Small intestine (tissue), 7 donors: ENCODE measurements at regions not wholly inside any gene's neighbourhood (a gene's known extent, or its start where the extent isn't known, plus 50 kb on each side); places are given as distances from the start of the nearest gene placed in this dataset.

Experiments
- DNase-seq, 2 donors: peaks; one replicate each; pipeline versions ENCODE4 v3.0.0 to v3.0.0-alpha.2; 2013
- FAIRE-seq: peaks from 2 replicates; lab custom pipeline; 2012; peaks lifted over from hg19 to GRCh38; lab: Jason Lieb, UNC
- H3K27ac ChIP-seq, 3 donors: one replicate each; pipeline ENCODE4 v1.5.1; 2013; ENCODE audit warnings: low read length in 2 of 3, mild to moderate bottlenecking in 2 of 3, control low read depth in 1 of 3, inconsistent platforms in 1 of 3, low read depth in 1 of 3, moderate library complexity in 1 of 3
- H3K27me3 ChIP-seq, 3 donors: one replicate each; pipeline ENCODE4 v1.6.1; 2013; ENCODE audit warnings: low read length in 3 of 3, inconsistent platforms in 1 of 3; ENCODE audit not compliant: control insufficient read depth in 3 of 3, insufficient read depth in 3 of 3
- H3K36me3 ChIP-seq, 3 donors: one replicate each; pipeline ENCODE4 v1.6.1; 2013; ENCODE audit warnings: low read length in 3 of 3, inconsistent platforms in 1 of 3, low read depth in 1 of 3, mild to moderate bottlenecking in 1 of 3, moderate library complexity in 1 of 3; ENCODE audit not compliant: control insufficient read depth in 3 of 3, insufficient read depth in 2 of 3
- H3K4me1 ChIP-seq, 3 donors: one replicate each; pipeline ENCODE4 v1.6.1; 2013; ENCODE audit warnings: low read length in 2 of 3, inconsistent platforms in 1 of 3, low read depth in 1 of 3, mild to moderate bottlenecking in 1 of 3, moderate library complexity in 1 of 3; ENCODE audit not compliant: control insufficient read depth in 3 of 3, insufficient read depth in 2 of 3
- H3K4me3 ChIP-seq, 3 donors: one replicate each; pipeline ENCODE4 v1.5.1; 2013; ENCODE audit warnings: low read length in 3 of 3, control low read depth in 1 of 3, inconsistent platforms in 1 of 3, low read depth in 1 of 3, mild to moderate bottlenecking in 1 of 3, moderate library complexity in 1 of 3
- H3K9me3 ChIP-seq, 2 donors: one replicate each; pipeline ENCODE4 v1.6.1; 2013; ENCODE audit warnings: low read depth in 1 of 2, low read length in 1 of 2; ENCODE audit not compliant: control insufficient read depth in 2 of 2, insufficient read depth in 1 of 2
- WGBS, 3 donors: extraction: QIAGEN DNeasy Blood & Tissue Kit; methylation state at CpG; one replicate each; pipeline ENCODE4 v1.1.7; 2013; 5-methylcytosine and 5-hydroxymethylcytosine counted together
- donor health status: healthy with polysubstance abuse.
- donor health status: control.
- donor health status: control.
- donor health status: Bipolar disorder and iron deficiency.
- donor health status: healthy.

DNA sequence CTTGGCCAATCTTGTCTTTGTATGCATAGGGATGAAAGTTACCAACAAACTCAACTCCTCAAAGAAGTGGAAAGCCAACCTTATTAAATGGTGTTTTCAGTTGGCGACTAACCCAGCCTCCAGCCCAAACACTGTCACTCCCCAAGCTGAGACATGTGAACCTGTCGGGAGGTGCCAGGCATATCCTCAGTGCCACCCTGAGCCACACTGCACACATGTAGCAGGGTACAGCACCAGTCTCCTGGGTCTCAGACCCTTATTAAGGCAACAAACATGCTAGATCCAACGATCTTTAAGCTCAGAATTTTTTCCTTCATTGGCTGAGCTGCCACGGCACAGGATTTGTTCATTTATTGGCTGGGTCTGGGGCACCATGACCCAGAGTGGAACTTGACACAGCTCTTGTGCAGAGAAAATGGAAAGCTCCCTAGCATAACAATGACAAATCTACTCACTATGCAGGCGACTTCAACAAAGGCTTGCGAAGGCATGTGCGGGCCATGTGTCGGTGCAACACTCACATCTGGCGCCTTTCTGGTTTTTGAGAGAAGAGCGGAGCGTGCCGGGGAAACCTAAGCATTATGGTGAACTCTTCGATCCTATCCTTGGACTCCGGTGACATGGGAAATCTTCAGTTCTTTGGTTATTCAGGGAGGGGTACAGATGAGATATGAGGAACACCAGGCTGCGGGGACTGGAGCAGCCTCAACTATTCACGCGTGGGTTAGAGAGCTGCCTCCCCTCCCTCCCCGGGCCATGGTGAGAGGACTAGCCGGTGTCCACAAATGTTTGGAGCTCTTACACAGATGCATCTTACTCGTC lies 190.1 kb downstream of the FAM43A start:
- WGBS, 3 donors = 91 to 95% (median 93%) methylated on average over 20 of the region's 20 CpGs
- peaks cover 2 to 28% (median 3%) of the 10 kb centered on the region in 3 donors for H3K4me1 ChIP-seq
- H3K27ac ChIP-seq = no peak overlapping the region
- no peak for FAIRE-seq
- no peaks in the 10 kb centered on the region for H3K27me3 ChIP-seq
- no peaks in the 10 kb centered on the region for H3K36me3 ChIP-seq
- no peaks in the 10 kb centered on the region for H3K9me3 ChIP-seq
- H3K4me3 ChIP-seq = no peak overlapping the region
- DNase-seq = no peak

GRCh38 chr3:194876403-194877095 lies 190.9 kb downstream of the FAM43A start:
- Histone ChIP-seq H3K4me1 (peaks cover 2 to 30% (median 5%) of the 10 kb centered on the region in 3 donors), H3K36me3 (no peaks in the 10 kb centered on the region), H3K9me3 (no peaks in the 10 kb centered on the region), H3K27ac (no peak overlapping the region), H3K4me3 (no peak overlapping the region), H3K27me3 (no peaks in the 10 kb centered on the region)
- FAIRE-seq (no peak), DNase-seq (no peak)
- 75 to 92% (median 80%) methylated on average over 12 of the region's 12 CpGs for WGBS, 3 donors

DNA sequence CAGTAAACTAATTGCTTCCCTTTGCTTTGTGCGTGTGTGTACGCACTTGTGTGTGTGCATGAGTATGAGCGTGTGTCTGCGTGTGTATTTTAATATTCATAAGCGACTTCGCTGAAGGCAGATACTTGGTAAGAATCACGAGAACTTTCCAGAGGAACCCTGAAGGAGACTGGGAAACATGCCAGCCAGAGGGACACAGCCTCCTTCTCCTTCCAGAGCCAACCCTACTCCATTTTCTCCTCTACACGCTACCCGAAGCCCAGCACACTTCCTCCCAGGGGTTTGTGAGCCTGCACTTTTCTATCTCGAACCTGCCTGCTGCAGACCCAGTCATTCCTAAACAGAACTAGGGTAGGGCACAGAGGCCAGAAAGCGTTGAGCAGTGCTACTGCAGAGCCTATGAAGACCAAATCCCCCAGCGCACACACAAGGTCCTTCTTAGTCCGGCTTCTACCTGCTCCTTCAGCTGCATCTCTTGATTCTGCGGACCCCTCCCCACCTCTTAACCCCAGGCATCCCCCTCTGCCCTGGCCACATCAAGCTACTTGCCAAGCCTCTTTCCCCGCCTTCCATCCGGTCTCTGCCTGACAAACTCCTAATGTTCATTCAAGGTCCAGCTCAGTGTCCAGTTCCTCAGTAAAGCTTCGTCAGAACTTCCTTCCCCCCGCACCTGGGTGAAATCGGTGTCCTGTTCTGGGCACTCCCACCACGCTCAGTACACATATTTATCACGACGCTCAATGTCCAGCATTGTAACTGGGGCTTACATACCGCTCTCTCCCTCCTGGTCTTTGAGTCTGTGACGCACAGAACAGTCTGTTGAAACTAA lies 191.8 kb downstream of the FAM43A start:
- peak overlapping the region in 1 of 3 donors; percentile 23 for H3K27ac ChIP-seq
- no peak for DNase-seq
- FAIRE-seq = no peak
- no peak overlapping the region for H3K4me3 ChIP-seq
- 72 to 89% (median 88%) methylated on average over 24 of the region's 24 CpGs for WGBS, 3 donors
- H3K27me3 ChIP-seq = no peaks in the 10 kb centered on the region
- H3K36me3 ChIP-seq = no peaks in the 10 kb centered on the region
- peaks cover 0 to 25% (median 5%) of the 10 kb centered on the region in 3 donors for H3K4me1 ChIP-seq
- no peaks in the 10 kb centered on the region for H3K9me3 ChIP-seq

- H3K36me3 ChIP-seq = no peaks in the 10 kb centered on the region
- WGBS, 3 donors = 71 to 79% (median 71%) methylated on average over 12 of the region's 12 CpGs
- H3K4me1 ChIP-seq = peaks cover 0 to 24% (median 5%) of the 10 kb centered on the region in 3 donors
- FAIRE-seq (no peak), DNase-seq (no peak)
- no peak overlapping the region for H3K4me3 ChIP-seq
- no peak overlapping the region for H3K27ac ChIP-seq
- peaks cover 0 to 13% of the 10 kb centered on the region in 2 donors for H3K9me3 ChIP-seq
- no peaks in the 10 kb centered on the region for H3K27me3 ChIP-seq
These were observed 193.6 kb downstream of the FAM43A start for GRCh38 chr3:194879126-194879877.

DNA sequence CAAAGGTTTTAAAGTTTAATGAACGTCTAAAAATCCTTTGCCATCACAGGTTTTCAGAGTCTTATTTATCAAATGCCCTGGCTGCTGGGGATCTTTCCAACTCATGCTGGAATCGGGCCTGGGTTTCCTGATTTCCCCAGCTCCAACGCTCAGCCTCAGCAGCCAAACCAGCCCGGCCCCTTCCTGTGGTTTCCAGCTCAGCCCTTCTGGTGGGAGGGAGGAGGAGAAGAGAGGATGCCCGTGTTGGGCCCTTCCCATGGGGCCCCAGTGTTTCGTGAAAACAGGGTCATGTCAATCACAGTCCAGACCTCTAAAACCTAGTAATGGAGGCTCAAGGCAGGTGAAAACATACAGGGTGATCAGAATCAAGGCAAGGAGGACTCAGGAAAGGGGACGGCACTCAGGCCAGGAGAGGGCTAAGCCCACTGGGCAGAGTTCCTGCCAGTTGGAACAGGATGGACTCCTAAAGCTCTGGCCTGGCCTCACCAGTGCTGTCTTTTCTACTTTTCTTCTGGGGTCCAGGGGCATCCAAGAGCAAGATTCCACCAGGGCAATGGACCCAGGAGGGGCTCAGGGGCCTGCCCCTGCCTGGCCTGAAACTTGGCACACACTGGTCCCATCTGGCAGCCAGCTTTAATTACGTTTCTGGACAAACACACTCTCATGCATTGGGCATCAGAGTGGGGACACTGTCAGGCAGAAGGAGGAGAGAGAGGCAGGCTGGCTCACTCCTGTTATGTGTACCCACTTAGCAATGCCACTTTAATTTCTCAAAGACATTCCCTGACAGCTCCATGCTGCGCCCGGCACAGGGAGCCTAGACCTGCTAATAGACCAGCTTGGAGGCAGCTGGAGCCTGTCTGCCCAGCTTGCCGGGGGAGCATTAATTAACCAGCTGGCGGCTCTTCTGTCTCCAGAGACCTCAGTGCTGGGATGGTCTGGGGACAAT lies 194.6 kb downstream of the FAM43A start:
- Histone ChIP-seq H3K36me3 (no peaks in the 10 kb centered on the region), H3K4me1 (peaks cover 0 to 24% (median 5%) of the 10 kb centered on the region in 3 donors), H3K27ac (peak overlapping the region in 2 of 3 donors; percentile 8 to 29), H3K4me3 (no peak overlapping the region), H3K9me3 (peaks cover 2 to 23% of the 10 kb centered on the region in 2 donors), H3K27me3 (no peaks in the 10 kb centered on the region)
- FAIRE-seq = no peak
- no peak for DNase-seq
- 44 to 58% (median 55%) methylated on average over 12 of the region's 12 CpGs for WGBS, 3 donors

GRCh38 chr3:194880940-194881925 lies 195.6 kb downstream of the FAM43A start:
- no peaks in the 10 kb centered on the region for H3K36me3 ChIP-seq
- no peaks in the 10 kb centered on the region for H3K27me3 ChIP-seq
- H3K4me3 ChIP-seq = no peak overlapping the region
- H3K4me1 ChIP-seq = peaks cover 0 to 24% (median 5%) of the 10 kb centered on the region in 3 donors
- DNase-seq = peak; percentile 59 to 76
- no peak for FAIRE-seq
- WGBS, 3 donors = 61 to 72% (median 63%) methylated on average over 12 of the region's 12 CpGs
- H3K9me3 ChIP-seq = peaks cover 2 to 24% of the 10 kb centered on the region in 2 donors
- peak overlapping the region in 2 of 3 donors; percentile 8 to 19 for H3K27ac ChIP-seq
